ENCODE measurements at regions not wholly inside any gene's neighbourhood (a gene's known extent, or its start where the extent isn't known, plus 50 kb on each side); places are given as distances from the start of the nearest gene placed in this dataset.
"Not testable (repeated sequence)": the region's sequence is repeated elsewhere in the genome, so short reads cannot be mapped to it uniquely, and the experiment has no call there.

GRCh38 chr16:13680021-13680889 lies 239.7 kb upstream of the ERCC4 start:
- DNase-seq (ENCODE audit: extremely low spot score, insufficient read length, low read depth) (no peak), FAIRE-seq (no peak)

- DNase-seq (ENCODE audit: extremely low spot score, insufficient read length, low read depth) (no peak), FAIRE-seq (no peak)
Observed at GRCh38 chr16:13684819-13685563, 235.0 kb upstream of the ERCC4 start.

- no peak for DNase-seq (ENCODE audit: extremely low spot score, insufficient read length, low read depth)
- no peak for FAIRE-seq
Observed at GRCh38 chr16:13696017-13696416, 223.9 kb upstream of the ERCC4 start.

GRCh38 chr16:13697013-13697412 lies 222.9 kb upstream of the ERCC4 start:
- FAIRE-seq (no peak), DNase-seq (ENCODE audit: extremely low spot score, insufficient read length, low read depth) (no peak)

DNA sequence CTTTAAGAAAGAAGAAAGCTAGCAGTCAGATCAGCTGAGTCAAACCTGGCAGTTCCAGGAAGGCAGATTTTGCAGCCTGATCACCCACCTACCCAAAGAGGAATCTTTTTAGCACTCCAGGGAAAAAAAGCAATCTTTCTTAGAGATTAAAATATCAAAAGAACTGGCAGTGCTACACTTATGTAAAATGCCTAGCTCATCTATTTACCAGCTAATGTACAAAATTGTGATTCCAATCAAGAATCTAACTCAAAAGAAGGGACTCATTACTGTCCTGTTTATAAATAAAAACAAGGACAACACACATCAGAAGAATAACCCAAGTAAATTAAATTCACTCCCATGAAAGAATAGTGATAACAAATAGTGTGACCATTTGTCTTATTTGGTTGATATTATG lies 222.4 kb upstream of the ERCC4 start:
- no peak for FAIRE-seq
- DNase-seq (ENCODE audit: extremely low spot score, insufficient read length, low read depth) = no peak

- DNase-seq (ENCODE audit: extremely low spot score, insufficient read length, low read depth) = no peak
Observed at GRCh38 chr16:13702614-13703013, 217.3 kb upstream of the ERCC4 start.

DNA sequence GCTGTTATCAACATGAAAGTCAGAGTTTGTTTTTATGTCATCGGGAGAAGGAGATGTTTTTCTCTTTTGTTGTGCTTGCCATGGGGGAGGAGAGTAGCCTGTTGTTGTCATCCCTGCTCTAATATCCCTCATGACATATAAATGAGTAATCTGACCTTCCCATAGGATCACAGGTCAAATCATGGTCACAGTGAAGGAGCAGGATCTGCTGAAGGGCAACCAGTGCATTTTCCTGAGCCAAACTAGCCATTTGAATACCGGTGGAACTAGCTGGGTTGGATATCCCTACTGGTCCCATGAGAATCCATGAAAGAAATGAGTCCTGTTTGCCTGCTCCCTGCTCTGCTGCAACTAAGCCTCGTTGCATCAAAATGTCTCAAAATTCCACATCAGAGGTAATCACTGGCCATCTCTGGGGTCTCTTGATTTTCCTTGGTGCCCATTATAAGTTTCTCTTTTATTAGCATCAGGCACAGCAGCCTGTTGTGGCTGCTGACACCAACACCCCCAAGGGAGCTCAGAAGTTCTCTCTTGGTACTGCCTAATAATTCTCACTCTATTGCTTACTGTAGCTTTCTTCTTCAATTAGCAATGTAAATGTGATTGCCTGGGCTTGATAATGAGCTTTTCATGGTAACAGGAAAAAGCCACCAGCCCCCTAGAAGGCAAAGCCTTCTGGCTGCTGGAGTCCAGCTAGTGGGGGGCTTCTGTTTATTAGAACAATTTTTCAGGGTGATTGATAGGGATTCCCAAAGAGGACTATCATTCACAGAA lies 211.4 kb upstream of the ERCC4 start:
- DNase-seq (ENCODE audit: extremely low spot score, insufficient read length, low read depth) (no peak), FAIRE-seq (no peak)

More at GRCh38 chr16:13702614-13703013, 217.3 kb upstream of the ERCC4 start:
- no peak for FAIRE-seq

DNA sequence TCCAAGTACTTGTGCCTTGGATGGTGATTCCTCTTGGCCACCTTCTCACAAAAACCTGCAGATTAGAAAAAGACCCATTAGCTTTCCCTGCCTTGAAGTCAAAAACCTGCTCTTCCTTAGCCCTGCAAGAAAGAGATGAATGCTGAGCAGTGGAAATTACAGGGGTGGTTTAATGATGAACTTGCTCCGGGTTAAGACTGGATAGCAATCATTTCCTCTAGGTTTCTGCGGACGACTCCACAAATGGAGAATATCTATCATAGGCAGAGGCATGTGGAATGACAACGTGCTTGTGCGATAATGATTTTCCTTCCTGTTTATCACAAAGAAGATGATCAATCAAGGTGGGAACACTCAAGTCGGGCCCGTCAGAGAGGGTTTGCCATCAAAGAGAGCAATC lies 201.2 kb upstream of the ERCC4 start:
- DNase-seq (ENCODE audit: extremely low spot score, insufficient read length, low read depth) = no peak
- no peak for FAIRE-seq

DNA sequence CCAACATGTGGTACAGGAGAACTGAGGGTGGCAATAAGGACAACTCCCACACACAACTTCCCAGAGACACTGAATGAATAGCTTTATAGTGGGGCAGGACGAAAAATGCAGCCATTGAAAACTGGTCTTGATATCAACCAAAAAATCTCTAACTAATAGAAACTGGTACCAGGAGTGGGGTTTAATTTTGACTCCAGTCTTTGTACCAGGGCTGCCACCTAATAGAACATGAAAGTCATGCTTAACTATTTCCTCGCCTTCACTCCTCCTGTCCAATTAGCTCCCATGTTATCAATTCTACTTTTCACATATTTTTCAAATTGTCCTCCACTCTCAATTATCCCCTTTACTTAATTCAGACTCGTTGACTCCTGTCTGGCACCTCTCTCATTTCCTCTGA lies 192.0 kb upstream of the ERCC4 start:
- FAIRE-seq (no peak), DNase-seq (ENCODE audit: extremely low spot score, insufficient read length, low read depth) (no peak)

- DNase-seq (ENCODE audit: extremely low spot score, insufficient read length, low read depth) (no peak), FAIRE-seq (no peak)
Observed at GRCh38 chr16:13733561-13733960, 186.4 kb upstream of the ERCC4 start.

- FAIRE-seq; DNase-seq (ENCODE audit: extremely low spot score, insufficient read length, low read depth): not testable (repeated sequence)
Observed at GRCh38 chr16:13739621-13740373, 180.2 kb upstream of the ERCC4 start.

- DNase-seq (ENCODE audit: extremely low spot score, insufficient read length, low read depth) (no peak), FAIRE-seq (no peak)
Observed at GRCh38 chr16:13742928-13743327, 177.0 kb upstream of the ERCC4 start.

DNA sequence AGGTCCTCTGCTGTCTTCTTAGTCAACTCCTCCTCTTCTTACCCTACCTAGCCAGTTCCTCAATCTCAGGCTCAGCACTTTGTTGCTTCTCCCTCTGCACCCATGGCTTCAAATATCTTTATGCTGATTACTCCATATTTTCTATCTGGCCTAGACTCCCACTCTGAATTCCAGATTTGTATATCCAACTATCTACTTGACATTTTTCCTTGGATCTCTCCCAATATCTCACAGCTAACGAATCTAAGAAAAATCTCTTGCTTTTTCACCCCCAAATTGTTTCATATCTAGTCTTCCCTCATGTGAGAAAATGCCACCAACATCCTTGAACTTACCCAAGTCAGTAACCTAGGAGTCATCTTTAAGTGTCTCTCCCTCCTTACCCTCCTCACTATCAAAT lies 176.4 kb upstream of the ERCC4 start:
- DNase-seq (ENCODE audit: extremely low spot score, insufficient read length, low read depth) (no peak), FAIRE-seq (no peak)

DNA sequence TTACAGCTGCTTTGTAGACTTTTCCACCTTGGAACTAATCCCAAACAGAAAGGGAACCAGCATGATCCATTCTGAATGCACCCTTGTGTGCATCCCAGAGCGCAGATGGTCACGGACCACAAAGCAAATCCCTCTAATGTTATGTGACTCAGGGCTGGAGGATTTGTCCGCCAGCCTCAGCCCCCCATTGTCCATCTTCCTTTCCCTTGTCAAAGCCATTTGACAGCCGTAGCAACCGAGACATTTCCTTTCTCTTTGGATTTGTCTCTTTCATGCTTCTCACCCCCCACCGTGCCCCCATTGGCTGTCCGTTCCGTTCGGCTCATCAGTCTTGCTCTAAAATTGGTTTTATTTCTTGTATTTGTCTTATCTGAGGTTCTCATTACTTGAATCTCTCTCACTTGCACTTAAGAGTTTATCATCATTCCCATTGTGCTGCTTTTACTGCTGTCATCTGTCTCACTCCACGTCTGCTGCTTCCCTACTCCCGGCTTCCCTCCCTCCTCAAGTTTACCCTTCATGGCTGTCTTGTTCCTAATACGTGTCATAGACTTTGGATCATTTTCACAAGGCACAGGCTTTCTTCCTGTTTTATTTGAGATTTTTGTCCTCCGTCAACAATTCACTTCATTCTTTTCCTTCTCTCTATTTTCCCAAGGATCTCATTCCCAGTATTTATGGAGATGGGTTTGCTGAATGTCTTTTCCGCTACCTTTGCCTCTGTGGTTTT lies 163.4 kb upstream of the ERCC4 start:
- FAIRE-seq = no peak
- no peak for DNase-seq (ENCODE audit: extremely low spot score, insufficient read length, low read depth)

DNA sequence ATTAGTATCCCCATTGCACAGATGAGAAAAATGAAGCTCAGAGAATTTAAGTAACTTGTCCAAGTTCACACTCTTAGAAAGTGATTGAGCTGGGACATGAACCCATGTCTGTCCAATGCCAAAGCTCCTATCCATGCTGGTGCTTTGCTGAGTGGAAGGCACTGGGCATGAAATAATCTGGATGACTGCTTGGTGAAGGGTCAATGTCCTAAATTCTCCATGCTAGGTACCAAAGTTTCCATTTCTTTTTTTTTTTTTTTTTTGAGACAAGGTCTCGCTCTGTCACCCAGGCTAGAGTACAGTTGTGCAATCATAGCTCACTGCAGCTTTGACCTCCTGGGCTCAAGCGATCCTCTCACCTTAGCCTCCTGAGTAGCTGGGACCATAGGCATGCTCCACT lies 153.6 kb upstream of the ERCC4 start:
- FAIRE-seq = no peak

GRCh38 chr16:13767215-13767614 lies 152.7 kb upstream of the ERCC4 start:
- DNase-seq (ENCODE audit: extremely low spot score, insufficient read length, low read depth) (no peak), FAIRE-seq (no peak)

More for the DNA sequence above, 153.6 kb upstream of the ERCC4 start:
- DNase-seq (ENCODE audit: extremely low spot score, insufficient read length, low read depth) = no peak

GRCh38 chr16:13768471-13768870 lies 151.5 kb upstream of the ERCC4 start:
- FAIRE-seq = no peak

DNA sequence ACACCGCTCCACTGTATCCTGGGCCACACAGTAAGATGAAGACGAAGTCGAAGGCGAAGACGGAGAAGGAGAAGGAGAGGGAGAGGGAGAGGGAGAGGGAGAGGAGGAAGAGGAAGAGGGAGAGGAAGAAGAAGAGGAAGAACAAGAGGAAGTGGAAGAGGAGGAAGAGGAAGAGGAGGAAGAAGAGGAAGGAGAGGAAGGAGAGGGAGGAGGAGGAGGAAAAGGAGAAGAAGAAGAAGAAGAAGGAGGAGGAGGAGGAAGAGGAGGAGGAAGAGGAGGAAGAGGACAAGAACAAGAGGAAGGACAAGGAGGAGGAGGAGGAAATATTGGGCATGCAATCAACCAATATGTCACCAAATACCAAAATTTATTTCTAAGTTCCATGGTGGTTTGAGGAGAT lies 149.5 kb upstream of the ERCC4 start:
- DNase-seq (ENCODE audit: extremely low spot score, insufficient read length, low read depth) (no peak), FAIRE-seq (no peak)

More at GRCh38 chr16:13768471-13768870, 151.5 kb upstream of the ERCC4 start:
- no peak for DNase-seq (ENCODE audit: extremely low spot score, insufficient read length, low read depth)

DNA sequence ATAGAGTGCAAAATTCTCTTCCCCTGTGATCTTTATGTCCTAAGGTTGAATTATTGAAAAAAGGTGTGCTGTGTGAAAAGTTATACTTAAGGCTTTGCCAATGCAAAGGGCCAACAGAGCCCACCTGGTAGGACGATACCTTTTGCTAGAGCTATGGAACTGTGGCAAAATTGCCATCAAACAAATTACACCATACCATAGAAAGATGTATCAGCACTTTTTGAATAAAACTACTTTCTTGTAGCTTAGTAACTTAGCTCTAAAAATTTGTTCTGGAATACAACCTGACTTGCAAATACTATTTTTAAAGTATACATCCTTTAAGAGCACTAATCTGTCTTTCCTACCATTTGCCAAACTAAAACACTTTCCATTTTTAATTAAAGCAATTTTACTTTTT lies 147.2 kb upstream of the ERCC4 start:
- no peak for DNase-seq (ENCODE audit: extremely low spot score, insufficient read length, low read depth)
- FAIRE-seq = no peak
